ENCODE measurements at regions not wholly inside any gene's neighbourhood (a gene's known extent, or its start where the extent isn't known, plus 50 kb on each side); places are given as distances from the start of the nearest gene placed in this dataset.
"Not testable (repeated sequence)": the region's sequence is repeated elsewhere in the genome, so short reads cannot be mapped to it uniquely, and the experiment has no call there.

DNA sequence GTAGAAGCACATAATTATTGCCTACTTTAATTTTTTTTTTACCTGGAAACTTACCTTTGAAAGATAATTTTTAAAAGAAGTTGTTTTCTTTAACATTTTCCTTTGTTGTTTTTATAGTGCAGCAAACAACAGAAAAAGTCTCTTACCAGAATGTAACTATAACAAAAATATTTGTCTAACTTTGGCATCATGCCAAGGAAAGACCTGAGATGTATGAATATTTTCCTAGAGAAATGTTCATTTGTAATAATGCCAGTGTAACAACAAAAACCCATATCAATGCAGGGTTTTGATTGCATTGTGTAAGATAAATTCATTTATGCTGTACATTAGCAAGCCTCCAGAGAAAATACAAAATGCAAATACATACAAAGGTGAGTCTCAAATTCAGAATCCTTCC lies 775.7 kb downstream of the SI start:
- intact Hi-C loops (cut with DNase I), result no loop called here
- Histone ChIP-seq H3K4me3 (replicated peaks in 1 of 3) (no peak overlapping the region), H3K27ac (no peak overlapping the region), H3K27me3 (no peaks in the 10 kb centered on the region), H3K4me1 (no peaks in the 10 kb centered on the region), H3K9me3 (no peaks in the 10 kb centered on the region), H3K36me3 (no peaks in the 10 kb centered on the region)
- TF ChIP-seq, protein P1, sequence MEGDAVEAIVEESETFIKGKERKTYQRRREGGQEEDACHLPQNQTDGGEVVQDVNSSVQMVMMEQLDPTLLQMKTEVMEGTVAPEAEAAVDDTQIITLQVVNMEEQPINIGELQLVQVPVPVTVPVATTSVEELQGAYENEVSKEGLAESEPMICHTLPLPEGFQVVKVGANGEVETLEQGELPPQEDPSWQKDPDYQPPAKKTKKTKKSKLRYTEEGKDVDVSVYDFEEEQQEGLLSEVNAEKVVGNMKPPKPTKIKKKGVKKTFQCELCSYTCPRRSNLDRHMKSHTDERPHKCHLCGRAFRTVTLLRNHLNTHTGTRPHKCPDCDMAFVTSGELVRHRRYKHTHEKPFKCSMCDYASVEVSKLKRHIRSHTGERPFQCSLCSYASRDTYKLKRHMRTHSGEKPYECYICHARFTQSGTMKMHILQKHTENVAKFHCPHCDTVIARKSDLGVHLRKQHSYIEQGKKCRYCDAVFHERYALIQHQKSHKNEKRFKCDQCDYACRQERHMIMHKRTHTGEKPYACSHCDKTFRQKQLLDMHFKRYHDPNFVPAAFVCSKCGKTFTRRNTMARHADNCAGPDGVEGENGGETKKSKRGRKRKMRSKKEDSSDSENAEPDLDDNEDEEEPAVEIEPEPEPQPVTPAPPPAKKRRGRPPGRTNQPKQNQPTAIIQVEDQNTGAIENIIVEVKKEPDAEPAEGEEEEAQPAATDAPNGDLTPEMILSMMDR (IDR thresholded peaks at IDR 0.05), result no peak
- TF ChIP-seq POLR2A (IDR thresholded peaks at IDR 0.05), result no peak
- no peak for DNase-seq

DNA sequence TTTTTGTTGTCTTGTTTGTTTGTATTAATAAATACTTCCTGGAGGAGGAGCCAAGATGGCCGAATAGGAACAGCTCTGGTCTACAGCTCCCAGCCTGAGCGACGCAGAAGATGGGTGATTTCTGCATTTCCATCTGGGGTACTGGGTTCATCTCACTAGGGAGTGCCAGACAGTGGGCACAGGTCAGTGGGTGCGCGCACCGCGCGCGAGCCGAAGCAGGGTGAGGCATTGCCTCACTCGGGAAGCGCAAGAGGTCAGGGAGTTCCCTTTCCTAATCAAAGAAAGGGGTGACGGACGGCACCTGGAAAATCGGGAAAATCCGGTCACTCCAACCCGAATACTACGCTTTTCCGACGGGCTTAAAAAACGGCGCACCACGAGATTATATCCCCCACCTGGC lies 786.8 kb downstream of the SI start:
- H3K27me3 ChIP-seq; DNase-seq; H3K4me1 ChIP-seq; H3K27ac ChIP-seq; H3K36me3 ChIP-seq; H3K9me3 ChIP-seq; intact Hi-C loops (cut with DNase I); H3K4me3 ChIP-seq (replicated peaks in 1 of 3): not testable (repeated sequence)
- WGBS, 2 donors, result 95 to 97% methylated on average over 23 of the region's 23 CpGs

DNA sequence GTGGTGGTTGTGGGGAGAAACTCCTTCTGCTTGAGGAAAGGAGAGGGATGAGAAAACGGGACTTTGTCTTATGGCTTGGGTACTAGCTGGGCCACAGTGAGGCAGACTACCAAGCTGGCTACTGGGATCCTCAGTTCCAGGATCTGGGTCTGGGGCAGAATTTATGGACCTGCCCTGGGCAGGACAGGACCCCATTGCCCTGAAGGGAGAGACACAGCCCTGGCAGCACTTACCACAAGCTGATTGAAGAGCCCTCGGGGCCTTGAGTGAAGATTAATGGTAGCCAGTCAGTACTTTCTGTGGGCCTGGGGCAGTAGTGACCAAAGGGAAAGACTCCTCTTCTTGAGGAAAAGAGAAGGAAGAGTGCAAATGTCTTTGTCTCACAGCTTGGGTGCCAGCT lies 799.7 kb downstream of the SI start:
- no peaks in the 10 kb centered on the region for H3K27me3 ChIP-seq
- H3K4me3 ChIP-seq (replicated peaks in 1 of 3), result no peak overlapping the region
- intact Hi-C loops (cut with DNase I), result no loop called here
- DNase-seq, result no peak
- WGBS, 2 donors, result 64 to 91% methylated on average over 2 of the region's 2 CpGs
- H3K36me3 ChIP-seq, result no peaks in the 10 kb centered on the region
- H3K27ac ChIP-seq, result no peak overlapping the region
- TF ChIP-seq, protein P1 (IDR thresholded peaks at IDR 0.05), result no peak
- no peak for TF ChIP-seq POLR2A (IDR thresholded peaks at IDR 0.05)
- H3K9me3 ChIP-seq, result no peaks in the 10 kb centered on the region
- H3K4me1 ChIP-seq, result no peaks in the 10 kb centered on the region

DNA sequence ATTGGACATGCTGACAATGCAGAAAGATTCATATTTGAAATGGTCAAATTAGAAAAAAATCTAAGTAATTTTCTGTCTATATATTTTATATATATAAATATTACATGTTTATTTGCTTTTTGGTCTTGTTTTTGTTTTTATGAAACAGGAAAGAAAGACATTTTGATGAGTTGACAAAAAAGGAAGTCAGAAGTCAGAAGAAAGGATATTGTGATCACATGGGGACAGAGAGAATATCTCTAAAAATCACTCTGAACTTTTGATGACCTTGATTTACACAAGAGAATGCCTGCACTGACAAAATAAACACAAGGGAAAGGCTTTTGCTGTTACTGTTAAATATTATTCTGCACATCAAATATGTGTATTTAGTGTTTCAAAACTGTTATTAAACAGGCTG lies 811.2 kb downstream of the SI start:
- Histone ChIP-seq H3K4me1 (no peaks in the 10 kb centered on the region), H3K27me3 (no peaks in the 10 kb centered on the region), H3K9me3 (no peaks in the 10 kb centered on the region), H3K27ac (no peak overlapping the region), H3K4me3 (replicated peaks in 1 of 3) (no peak overlapping the region), H3K36me3 (no peaks in the 10 kb centered on the region)
- intact Hi-C loops (cut with DNase I), result no loop called here
- DNase-seq, result no peak
- TF ChIP-seq POLR2A (IDR thresholded peaks at IDR 0.05), result no peak
- TF ChIP-seq, protein P1 (IDR thresholded peaks at IDR 0.05), result no peak

DNA sequence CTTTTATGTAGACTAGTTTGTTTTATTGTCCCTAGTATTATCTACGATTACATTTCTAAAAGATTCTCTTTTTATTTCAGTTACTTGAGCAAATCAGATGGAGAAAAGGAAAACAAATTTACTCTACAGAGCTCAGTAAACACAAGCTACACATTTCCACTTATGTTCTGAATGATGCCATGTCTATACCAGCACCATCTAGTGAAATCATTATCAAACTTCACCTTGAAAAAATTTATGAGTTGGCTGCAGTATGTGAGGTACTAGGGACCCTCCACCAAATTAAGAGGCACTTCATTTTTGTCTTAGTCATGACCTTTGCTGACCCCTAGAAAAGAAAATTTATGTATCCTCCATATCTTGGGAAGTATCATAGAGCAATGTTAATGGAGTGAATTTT lies 827.4 kb downstream of the SI start:
- TF ChIP-seq, protein P1 (IDR thresholded peaks at IDR 0.05), result no peak
- no peak for TF ChIP-seq POLR2A (IDR thresholded peaks at IDR 0.05)
- Histone ChIP-seq H3K27me3 (no peaks in the 10 kb centered on the region), H3K36me3 (no peaks in the 10 kb centered on the region), H3K4me3 (replicated peaks in 1 of 3) (no peak overlapping the region), H3K4me1 (no peaks in the 10 kb centered on the region), H3K27ac (no peak overlapping the region), H3K9me3 (no peaks in the 10 kb centered on the region)
- no peak for DNase-seq
- intact Hi-C loops (cut with DNase I), result no loop called here
- WGBS, 2 donors, result 88 to 92% methylated on average over 1 of the region's 1 CpG

DNA sequence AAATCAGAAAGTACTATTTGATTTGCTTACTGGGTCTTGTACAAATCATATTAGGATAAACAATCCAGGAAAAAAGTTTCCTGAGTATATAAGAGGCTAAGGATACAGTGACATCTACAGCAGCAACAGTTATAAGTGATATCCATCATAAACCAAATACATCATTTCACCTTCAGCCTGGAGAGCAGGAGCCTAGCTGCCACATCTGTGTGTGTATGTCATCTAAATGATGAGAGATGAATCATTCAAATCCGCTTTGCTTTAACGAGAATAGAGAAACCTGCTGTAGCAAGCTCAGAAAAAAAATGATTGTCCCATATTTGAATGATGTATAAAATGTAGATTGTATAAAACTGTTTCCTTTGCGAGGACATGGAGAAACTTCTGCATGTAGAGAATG lies 841.4 kb downstream of the SI start:
- H3K9me3 ChIP-seq, result no peaks in the 10 kb centered on the region
- no peak overlapping the region for H3K4me3 ChIP-seq (replicated peaks in 1 of 3)
- no peaks in the 10 kb centered on the region for H3K27me3 ChIP-seq
- intact Hi-C loops (cut with DNase I), result no loop called here
- H3K36me3 ChIP-seq, result no peaks in the 10 kb centered on the region
- no peaks in the 10 kb centered on the region for H3K4me1 ChIP-seq
- TF ChIP-seq POLR2A (IDR thresholded peaks at IDR 0.05), result no peak
- TF ChIP-seq, protein P1 (IDR thresholded peaks at IDR 0.05), result no peak
- H3K27ac ChIP-seq, result no peak overlapping the region
- no peak for DNase-seq
- WGBS, 2 donors, result 88 to 95% methylated on average over 3 of the region's 3 CpGs
